SK-N-SH treated with all-trans-retinoic acid at 6 μM for 48 hours (cell line): ENCODE measurements at regions not wholly inside any gene's neighbourhood (a gene's known extent, or its start where the extent isn't known, plus 50 kb on each side); places are given as distances from the start of the nearest gene placed in this dataset.

Experiments used
- ARNTL ChIP-seq: fragments of 450-650 bp; formaldehyde crosslinking; IDR thresholded peaks from 2 replicates; pipeline ENCODE4 v1.5.0; 2020; ENCODE audit warnings: low read depth, mild to moderate bottlenecking, moderate library complexity, borderline replicate concordance
- BACH2 ChIP-seq: fragments of 250-450 bp; sonication (Bioruptor Pico); IDR thresholded peaks from 2 replicates; pipeline ENCODE4 v1.9.0; 2021; ENCODE audit warnings: mild to moderate bottlenecking, borderline replicate concordance
- ESRRG ChIP-seq: fragments of 250-450 bp; sonication (Bioruptor Pico); IDR thresholded peaks from 2 replicates; pipeline ENCODE4 v1.6.1; 2021; ENCODE audit warnings: mild to moderate bottlenecking
- GLIS3 ChIP-seq: fragments of 250-450 bp; sonication (Bioruptor Pico); IDR thresholded peaks from 2 replicates; pipeline ENCODE4 v1.5.0; 2020; ENCODE audit warnings: mild to moderate bottlenecking, moderate library complexity
- ISL1 ChIP-seq: fragments of 250-450 bp; sonication (Bioruptor Pico); IDR thresholded peaks from 2 replicates; pipeline ENCODE4 v2.1.2; 2022; ENCODE audit warnings: mild to moderate bottlenecking, moderate library complexity
- RARB ChIP-seq: fragments of 250-450 bp; sonication (Bioruptor Pico); IDR thresholded peaks from 2 replicates; pipeline ENCODE4 v1.8.0; 2021; ENCODE audit warnings: mild to moderate bottlenecking, moderate library complexity
- SNAI2 ChIP-seq: fragments of 250-450 bp; sonication (Bioruptor Pico); IDR thresholded peaks from 2 replicates; pipeline ENCODE4 v1.5.0; 2020; ENCODE audit warnings: mild to moderate bottlenecking, moderate library complexity
- TCF4 ChIP-seq: fragments of 250-450 bp; sonication (Bioruptor Pico); IDR thresholded peaks from 2 replicates; pipeline ENCODE4 v1.8.0; 2021; ENCODE audit warnings: mild to moderate bottlenecking, moderate library complexity, borderline replicate concordance
- ZFP3 ChIP-seq: fragments of 250-450 bp; sonication (Bioruptor Pico); IDR thresholded peaks from 2 replicates; pipeline ENCODE4 v1.5.0; 2020; ENCODE audit warnings: mild to moderate bottlenecking, moderate library complexity
- ZNF70 ChIP-seq: fragments of 450-650 bp; formaldehyde crosslinking; IDR thresholded peaks from 2 replicates; pipeline ENCODE4 v1.5.0; 2020; ENCODE audit warnings: mild to moderate bottlenecking, moderate library complexity
- ZNF8 ChIP-seq: fragments of 450-650 bp; formaldehyde crosslinking; IDR thresholded peaks from 2 replicates; pipeline ENCODE4 v1.5.0; 2020; ENCODE audit warnings: mild to moderate bottlenecking, moderate library complexity
- TF ChIP-seq, protein P1 (sequence below): fragments of 250-450 bp; sonication (Bioruptor Pico); IDR thresholded peaks from 2 replicates; pipeline ENCODE4 v1.8.0; 2020; ENCODE audit warnings: mild to moderate bottlenecking, moderate library complexity, borderline replicate concordance
- TF ChIP-seq, protein P2 (sequence below): fragments of 250-450 bp; sonication (Bioruptor Pico); IDR thresholded peaks from 2 replicates; pipeline ENCODE4 v1.5.0; 2020; ENCODE audit warnings: mild to moderate bottlenecking, moderate library complexity
- TF ChIP-seq, protein P3 (sequence below): fragments of 250-450 bp; sonication (Bioruptor Pico); IDR thresholded peaks from 2 replicates; pipeline ENCODE4 v1.5.1; 2020; ENCODE audit warnings: low read depth, mild to moderate bottlenecking, moderate library complexity

DNA sequence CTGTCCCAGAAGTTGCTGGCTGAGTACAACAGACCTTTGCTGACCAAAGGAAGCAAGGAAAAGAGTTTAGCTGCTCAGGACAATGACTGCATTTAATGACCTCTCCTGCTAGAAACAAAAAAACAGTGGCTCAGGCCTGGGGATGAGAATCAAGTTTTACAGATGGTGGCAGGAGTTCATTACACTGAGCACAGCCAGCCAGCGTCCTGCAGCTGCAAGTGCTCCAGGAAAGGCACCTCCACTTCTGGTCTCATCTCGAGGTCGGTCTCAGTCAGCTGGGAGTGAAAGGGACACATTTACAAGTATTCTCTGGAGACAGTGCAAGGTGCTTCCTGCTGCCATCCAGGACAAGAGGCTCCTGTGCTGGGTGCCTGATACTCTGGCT, 362.7 kb downstream of the THBS2 start:
- TF ChIP-seq ZFP3 (CRISPR knock-in tag) (no peak), ZNF70 (CRISPR knock-in tag) (no peak), SNAI2 (CRISPR knock-in tag) (no peak), ARNTL (CRISPR knock-in tag) (no peak), GLIS3 (CRISPR knock-in tag) (no peak), ISL1 (CRISPR knock-in tag) (no peak), ESRRG (CRISPR knock-in tag) (no peak), BACH2 (CRISPR knock-in tag) (no peak), RARB (CRISPR knock-in tag) (no peak), ZNF8 (CRISPR knock-in tag) (no peak), TCF4 (CRISPR knock-in tag) (no peak)
- TF ChIP-seq, protein P1, sequence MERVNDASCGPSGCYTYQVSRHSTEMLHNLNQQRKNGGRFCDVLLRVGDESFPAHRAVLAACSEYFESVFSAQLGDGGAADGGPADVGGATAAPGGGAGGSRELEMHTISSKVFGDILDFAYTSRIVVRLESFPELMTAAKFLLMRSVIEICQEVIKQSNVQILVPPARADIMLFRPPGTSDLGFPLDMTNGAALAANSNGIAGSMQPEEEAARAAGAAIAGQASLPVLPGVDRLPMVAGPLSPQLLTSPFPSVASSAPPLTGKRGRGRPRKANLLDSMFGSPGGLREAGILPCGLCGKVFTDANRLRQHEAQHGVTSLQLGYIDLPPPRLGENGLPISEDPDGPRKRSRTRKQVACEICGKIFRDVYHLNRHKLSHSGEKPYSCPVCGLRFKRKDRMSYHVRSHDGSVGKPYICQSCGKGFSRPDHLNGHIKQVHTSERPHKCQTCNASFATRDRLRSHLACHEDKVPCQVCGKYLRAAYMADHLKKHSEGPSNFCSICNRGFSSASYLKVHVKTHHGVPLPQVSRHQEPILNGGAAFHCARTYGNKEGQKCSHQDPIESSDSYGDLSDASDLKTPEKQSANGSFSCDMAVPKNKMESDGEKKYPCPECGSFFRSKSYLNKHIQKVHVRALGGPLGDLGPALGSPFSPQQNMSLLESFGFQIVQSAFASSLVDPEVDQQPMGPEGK (CRISPR knock-in tag), result no peak
- TF ChIP-seq, protein P2, sequence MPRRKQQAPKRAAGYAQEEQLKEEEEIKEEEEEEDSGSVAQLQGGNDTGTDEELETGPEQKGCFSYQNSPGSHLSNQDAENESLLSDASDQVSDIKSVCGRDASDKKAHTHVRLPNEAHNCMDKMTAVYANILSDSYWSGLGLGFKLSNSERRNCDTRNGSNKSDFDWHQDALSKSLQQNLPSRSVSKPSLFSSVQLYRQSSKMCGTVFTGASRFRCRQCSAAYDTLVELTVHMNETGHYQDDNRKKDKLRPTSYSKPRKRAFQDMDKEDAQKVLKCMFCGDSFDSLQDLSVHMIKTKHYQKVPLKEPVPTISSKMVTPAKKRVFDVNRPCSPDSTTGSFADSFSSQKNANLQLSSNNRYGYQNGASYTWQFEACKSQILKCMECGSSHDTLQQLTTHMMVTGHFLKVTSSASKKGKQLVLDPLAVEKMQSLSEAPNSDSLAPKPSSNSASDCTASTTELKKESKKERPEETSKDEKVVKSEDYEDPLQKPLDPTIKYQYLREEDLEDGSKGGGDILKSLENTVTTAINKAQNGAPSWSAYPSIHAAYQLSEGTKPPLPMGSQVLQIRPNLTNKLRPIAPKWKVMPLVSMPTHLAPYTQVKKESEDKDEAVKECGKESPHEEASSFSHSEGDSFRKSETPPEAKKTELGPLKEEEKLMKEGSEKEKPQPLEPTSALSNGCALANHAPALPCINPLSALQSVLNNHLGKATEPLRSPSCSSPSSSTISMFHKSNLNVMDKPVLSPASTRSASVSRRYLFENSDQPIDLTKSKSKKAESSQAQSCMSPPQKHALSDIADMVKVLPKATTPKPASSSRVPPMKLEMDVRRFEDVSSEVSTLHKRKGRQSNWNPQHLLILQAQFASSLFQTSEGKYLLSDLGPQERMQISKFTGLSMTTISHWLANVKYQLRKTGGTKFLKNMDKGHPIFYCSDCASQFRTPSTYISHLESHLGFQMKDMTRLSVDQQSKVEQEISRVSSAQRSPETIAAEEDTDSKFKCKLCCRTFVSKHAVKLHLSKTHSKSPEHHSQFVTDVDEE (CRISPR knock-in tag), result no peak
- TF ChIP-seq, protein P3, sequence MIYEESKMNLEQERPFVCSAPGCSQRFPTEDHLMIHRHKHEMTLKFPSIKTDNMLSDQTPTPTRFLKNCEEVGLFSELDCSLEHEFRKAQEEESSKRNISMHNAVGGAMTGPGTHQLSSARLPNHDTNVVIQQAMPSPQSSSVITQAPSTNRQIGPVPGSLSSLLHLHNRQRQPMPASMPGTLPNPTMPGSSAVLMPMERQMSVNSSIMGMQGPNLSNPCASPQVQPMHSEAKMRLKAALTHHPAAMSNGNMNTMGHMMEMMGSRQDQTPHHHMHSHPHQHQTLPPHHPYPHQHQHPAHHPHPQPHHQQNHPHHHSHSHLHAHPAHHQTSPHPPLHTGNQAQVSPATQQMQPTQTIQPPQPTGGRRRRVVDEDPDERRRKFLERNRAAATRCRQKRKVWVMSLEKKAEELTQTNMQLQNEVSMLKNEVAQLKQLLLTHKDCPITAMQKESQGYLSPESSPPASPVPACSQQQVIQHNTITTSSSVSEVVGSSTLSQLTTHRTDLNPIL (CRISPR knock-in tag), result no peak
